ENCODE measurements at regions not wholly inside any gene's neighbourhood (a gene's known extent, or its start where the extent isn't known, plus 50 kb on each side); places are given as distances from the start of the nearest gene placed in this dataset.
"Not testable (repeated sequence)": the region's sequence is repeated elsewhere in the genome, so short reads cannot be mapped to it uniquely, and the experiment has no call there.

GRCh38 chr2:39487398-39488250, 50.5 kb upstream of the MAP4K3 start:
- no peaks in the 10 kb centered on the region for H3K9me3 Mint-ChIP-seq
- H3K4me3 Mint-ChIP-seq = no peak overlapping the region
- peaks cover 33% of the 10 kb centered on the region for H3K27me3 Mint-ChIP-seq (ENCODE audit: low read depth)
- peaks cover 2% of the 10 kb centered on the region for H3K36me3 Mint-ChIP-seq (ENCODE audit: low read depth)
- no peak overlapping the region for H3K27ac Mint-ChIP-seq
- H3K4me1 Mint-ChIP-seq (ENCODE audit: low read depth) = peaks cover 14% of the 10 kb centered on the region
- no peak for DNase-seq (ENCODE audit: low spot score)

- peaks cover 18% of the 10 kb centered on the region for H3K4me1 Mint-ChIP-seq (ENCODE audit: low read depth)
- DNase-seq (ENCODE audit: low spot score) = no peak
- no peak overlapping the region for H3K4me3 Mint-ChIP-seq
- H3K27ac Mint-ChIP-seq = no peak overlapping the region
- peaks cover 31% of the 10 kb centered on the region for H3K27me3 Mint-ChIP-seq (ENCODE audit: low read depth)
- H3K36me3 Mint-ChIP-seq (ENCODE audit: low read depth) = peaks cover 2% of the 10 kb centered on the region
- H3K9me3 Mint-ChIP-seq = no peaks in the 10 kb centered on the region
Measured at GRCh38 chr2:39488450-39488849, 51.4 kb upstream of the MAP4K3 start.

GRCh38 chr2:39490586-39490985, 53.5 kb upstream of the MAP4K3 start:
- no peak for DNase-seq (ENCODE audit: low spot score)
- Mint-ChIP-seq H3K27me3 (ENCODE audit: low read depth) (peaks cover 28% of the 10 kb centered on the region), H3K4me3 (no peak overlapping the region), H3K27ac (no peak overlapping the region), H3K4me1 (ENCODE audit: low read depth) (peaks cover 18% of the 10 kb centered on the region), H3K36me3 (ENCODE audit: low read depth) (peaks cover 2% of the 10 kb centered on the region), H3K9me3 (no peaks in the 10 kb centered on the region)

- H3K27me3 Mint-ChIP-seq (ENCODE audit: low read depth) = peaks cover 24% of the 10 kb centered on the region
- no peaks in the 10 kb centered on the region for H3K9me3 Mint-ChIP-seq
- H3K36me3 Mint-ChIP-seq (ENCODE audit: low read depth) = peaks cover 2% of the 10 kb centered on the region
- H3K4me1 Mint-ChIP-seq (ENCODE audit: low read depth) = peaks cover 20% of the 10 kb centered on the region
- no peak for DNase-seq (ENCODE audit: low spot score)
- peak overlapping the region; percentile 64 for H3K4me3 Mint-ChIP-seq
- H3K27ac Mint-ChIP-seq = peak overlapping the region; percentile 64
Measured at GRCh38 chr2:39491653-39492052, 54.6 kb upstream of the MAP4K3 start.

GRCh38 chr2:39492095-39492590, 55.1 kb upstream of the MAP4K3 start:
- peaks cover 20% of the 10 kb centered on the region for H3K4me1 Mint-ChIP-seq (ENCODE audit: low read depth)

GRCh38 chr2:39492716-39493115, 55.6 kb upstream of the MAP4K3 start:
- Mint-ChIP-seq H3K27me3 (ENCODE audit: low read depth) (peaks cover 18% of the 10 kb centered on the region), H3K36me3 (ENCODE audit: low read depth) (peaks cover 2% of the 10 kb centered on the region), H3K27ac (no peak overlapping the region), H3K4me1 (ENCODE audit: low read depth) (peaks cover 20% of the 10 kb centered on the region), H3K9me3 (no peaks in the 10 kb centered on the region), H3K4me3 (peak overlapping the region; percentile 44)
- no peak for DNase-seq (ENCODE audit: low spot score)

More at GRCh38 chr2:39492095-39492590, 55.1 kb upstream of the MAP4K3 start:
- H3K27me3 Mint-ChIP-seq (ENCODE audit: low read depth) = peaks cover 22% of the 10 kb centered on the region
- H3K9me3 Mint-ChIP-seq = no peaks in the 10 kb centered on the region
- peak; percentile 66 for DNase-seq (ENCODE audit: low spot score)
- peak overlapping the region; percentile 64 for H3K4me3 Mint-ChIP-seq
- peaks cover 2% of the 10 kb centered on the region for H3K36me3 Mint-ChIP-seq (ENCODE audit: low read depth)
- peak overlapping the region; percentile 76 for H3K27ac Mint-ChIP-seq

- Mint-ChIP-seq H3K4me3 (no peak overlapping the region), H3K36me3 (ENCODE audit: low read depth) (peaks cover 2% of the 10 kb centered on the region), H3K27me3 (ENCODE audit: low read depth) (peaks cover 14% of the 10 kb centered on the region), H3K4me1 (ENCODE audit: low read depth) (peaks cover 20% of the 10 kb centered on the region), H3K27ac (no peak overlapping the region), H3K9me3 (no peaks in the 10 kb centered on the region)
- DNase-seq (ENCODE audit: low spot score) = no peak
Measured at GRCh38 chr2:39494784-39495251, 57.7 kb upstream of the MAP4K3 start.

- H3K36me3 Mint-ChIP-seq (ENCODE audit: low read depth) = no peaks in the 10 kb centered on the region
- H3K27ac Mint-ChIP-seq = no peak overlapping the region
- no peaks in the 10 kb centered on the region for H3K9me3 Mint-ChIP-seq
- H3K4me3 Mint-ChIP-seq = no peak overlapping the region
- DNase-seq (ENCODE audit: low spot score) = no peak
- peaks cover 17% of the 10 kb centered on the region for H3K27me3 Mint-ChIP-seq (ENCODE audit: low read depth)
- peaks cover 12% of the 10 kb centered on the region for H3K4me1 Mint-ChIP-seq (ENCODE audit: low read depth)
Measured at GRCh38 chr2:39497082-39497801, 60.2 kb upstream of the MAP4K3 start.

GRCh38 chr2:39498176-39498575, 61.1 kb upstream of the MAP4K3 start:
- not testable (repeated sequence) for DNase-seq (ENCODE audit: low spot score); H3K27ac Mint-ChIP-seq; H3K9me3 Mint-ChIP-seq; H3K4me1 Mint-ChIP-seq (ENCODE audit: low read depth); H3K36me3 Mint-ChIP-seq (ENCODE audit: low read depth); H3K4me3 Mint-ChIP-seq
- H3K27me3 Mint-ChIP-seq (ENCODE audit: low read depth) = peaks cover 25% of the 10 kb centered on the region

GRCh38 chr2:39498786-39499185, 61.7 kb upstream of the MAP4K3 start:
- Mint-ChIP-seq H3K4me3 (no peak overlapping the region), H3K27ac (no peak overlapping the region), H3K9me3 (no peaks in the 10 kb centered on the region), H3K36me3 (ENCODE audit: low read depth) (no peaks in the 10 kb centered on the region), H3K27me3 (ENCODE audit: low read depth) (peaks cover 25% of the 10 kb centered on the region), H3K4me1 (ENCODE audit: low read depth) (peaks cover 1% of the 10 kb centered on the region)
- DNase-seq (ENCODE audit: low spot score) = no peak

GRCh38 chr2:39499336-39499735, 62.3 kb upstream of the MAP4K3 start:
- H3K27me3 Mint-ChIP-seq (ENCODE audit: low read depth) = peaks cover 27% of the 10 kb centered on the region
- no peaks in the 10 kb centered on the region for H3K36me3 Mint-ChIP-seq (ENCODE audit: low read depth)
- H3K27ac Mint-ChIP-seq = no peak overlapping the region
- DNase-seq (ENCODE audit: low spot score) = no peak
- no peak overlapping the region for H3K4me3 Mint-ChIP-seq
- peaks cover 1% of the 10 kb centered on the region for H3K4me1 Mint-ChIP-seq (ENCODE audit: low read depth)
- H3K9me3 Mint-ChIP-seq = no peaks in the 10 kb centered on the region

- H3K36me3 Mint-ChIP-seq (ENCODE audit: low read depth) = no peaks in the 10 kb centered on the region
- no peaks in the 10 kb centered on the region for H3K4me1 Mint-ChIP-seq (ENCODE audit: low read depth)
- H3K27me3 Mint-ChIP-seq (ENCODE audit: low read depth) = peaks cover 18% of the 10 kb centered on the region
- H3K4me3 Mint-ChIP-seq = no peak overlapping the region
- no peaks in the 10 kb centered on the region for H3K9me3 Mint-ChIP-seq
- DNase-seq (ENCODE audit: low spot score) = no peak
- H3K27ac Mint-ChIP-seq = no peak overlapping the region
Measured at GRCh38 chr2:39501412-39501811, 64.3 kb upstream of the MAP4K3 start.

- no peak for DNase-seq (ENCODE audit: low spot score)
- H3K4me3 Mint-ChIP-seq = no peak overlapping the region
- H3K27me3 Mint-ChIP-seq (ENCODE audit: low read depth) = peaks cover 18% of the 10 kb centered on the region
- H3K9me3 Mint-ChIP-seq = no peaks in the 10 kb centered on the region
- no peaks in the 10 kb centered on the region for H3K36me3 Mint-ChIP-seq (ENCODE audit: low read depth)
- no peak overlapping the region for H3K27ac Mint-ChIP-seq
- no peaks in the 10 kb centered on the region for H3K4me1 Mint-ChIP-seq (ENCODE audit: low read depth)
Measured at GRCh38 chr2:39503277-39503676, 66.2 kb upstream of the MAP4K3 start.

- Mint-ChIP-seq H3K27ac (no peak overlapping the region), H3K9me3 (no peaks in the 10 kb centered on the region), H3K4me3 (no peak overlapping the region), H3K4me1 (ENCODE audit: low read depth) (no peaks in the 10 kb centered on the region), H3K36me3 (ENCODE audit: low read depth) (no peaks in the 10 kb centered on the region), H3K27me3 (ENCODE audit: low read depth) (peaks cover 16% of the 10 kb centered on the region)
- DNase-seq (ENCODE audit: low spot score) = no peak
Measured at GRCh38 chr2:39504790-39505335, 67.8 kb upstream of the MAP4K3 start.

All from T-helper 2 cell treated with Interferon-gamma antibody and Interleukin-4, amounts not matched to agents 5 μg/mL and 100 μg/mL, for 36 hours (primary cell).